DLD1 (cell line): ENCODE measurements at regions not wholly inside any gene's neighbourhood (a gene's known extent, or its start where the extent isn't known, plus 50 kb on each side); places are given as distances from the start of the nearest gene placed in this dataset.

Experiments used
- in situ Hi-C: cut with HindIII; loops from 2 replicates; pipeline ENCODE4 v1.10.0; 2017; ENCODE audit warnings: low sequenced_read_pairs

DNA sequence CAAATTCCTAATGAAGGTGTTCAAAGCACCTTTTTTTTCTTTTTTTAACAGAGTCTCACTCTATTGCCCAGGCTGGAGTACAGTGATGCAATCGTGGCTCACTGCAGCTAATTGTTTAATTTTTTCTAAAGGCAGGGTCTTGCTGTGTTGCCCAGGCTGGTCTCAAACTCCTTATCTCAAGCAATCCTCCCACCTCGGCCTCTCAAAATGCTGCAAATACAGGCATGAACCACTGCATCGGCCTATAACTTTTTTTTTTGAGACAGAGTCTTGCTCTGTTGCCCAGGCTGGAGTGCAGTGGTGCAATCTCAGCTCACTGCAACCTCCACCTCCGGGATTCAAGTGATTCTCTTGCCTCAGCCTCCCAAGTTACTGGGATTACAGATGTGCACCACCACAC is 113.9 kb upstream of the CXADR start:
- in situ Hi-C loops = loop anchor here (25.0 kb wide), 1 partner anchor 163 kb away; no protein-coding TSS in a partner anchor

DNA sequence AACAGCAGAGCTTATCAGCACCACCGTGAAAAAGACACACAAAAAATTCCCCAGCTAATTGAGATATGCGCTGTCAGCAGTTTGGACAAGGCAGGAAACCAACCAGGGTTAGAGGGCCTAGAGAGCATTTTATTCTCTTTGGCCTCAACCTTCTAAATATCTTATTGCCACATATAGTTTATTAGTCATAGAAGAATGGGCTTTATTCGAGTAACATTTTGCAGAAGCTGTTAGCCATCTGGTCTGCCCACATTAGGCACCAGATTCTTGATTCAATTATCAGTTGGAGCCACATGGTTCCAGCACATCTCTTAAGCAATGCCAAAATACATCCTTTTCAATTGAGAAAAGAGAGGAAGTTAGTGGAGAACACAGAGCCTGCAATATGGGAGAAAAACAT is 109.9 kb upstream of the CXADR start:
- in situ Hi-C loops = no loop called here

GRCh38 chr21:17406202-17406601 is 106.6 kb upstream of the CXADR start:
- in situ Hi-C loops = no loop called here

- in situ Hi-C loops = no loop called here
Measured at GRCh38 chr21:17414766-17415165, 98.1 kb upstream of the CXADR start.

- in situ Hi-C loops = no loop called here
Measured at GRCh38 chr21:17416139-17416538, 96.7 kb upstream of the CXADR start.

DNA sequence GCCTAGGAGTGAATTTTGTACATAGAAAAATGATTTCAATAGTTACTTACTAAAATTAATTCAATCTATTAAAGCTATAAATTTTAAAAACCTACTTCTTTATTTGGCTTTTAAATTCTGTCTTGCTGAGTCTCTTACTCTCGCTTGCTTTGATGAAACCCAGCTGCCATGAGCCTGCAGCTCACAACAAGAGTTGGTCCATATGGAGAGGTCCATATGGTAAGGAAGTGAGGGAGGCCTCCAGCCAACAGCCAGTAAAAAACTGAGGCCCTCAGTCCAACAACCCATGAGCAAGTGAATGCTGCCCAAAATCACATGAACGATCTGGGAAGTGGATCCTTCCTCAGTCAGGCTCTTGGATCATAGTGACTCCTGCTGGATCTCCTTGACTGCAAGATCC is 89.9 kb upstream of the CXADR start:
- in situ Hi-C loops = no loop called here

DNA sequence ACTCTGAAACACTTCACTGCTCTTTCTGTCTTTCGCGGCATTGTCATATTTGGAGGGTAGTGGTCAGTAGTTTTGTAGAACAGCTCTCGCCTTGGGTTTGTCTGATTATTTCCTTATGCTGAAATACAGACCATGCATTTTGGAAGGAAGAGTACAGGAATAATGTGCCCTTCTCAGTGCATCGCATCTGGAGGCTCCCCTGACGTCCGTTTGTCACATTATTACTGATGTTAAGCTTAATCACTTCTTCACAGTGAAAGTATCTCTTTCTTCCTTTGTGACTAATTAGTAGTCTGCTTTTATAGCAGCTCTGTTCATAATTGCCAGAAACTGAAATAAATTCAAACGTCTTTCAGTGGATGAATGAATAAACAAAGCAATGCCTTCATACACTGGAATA is 85.7 kb upstream of the CXADR start:
- in situ Hi-C loops = no loop called here

DNA sequence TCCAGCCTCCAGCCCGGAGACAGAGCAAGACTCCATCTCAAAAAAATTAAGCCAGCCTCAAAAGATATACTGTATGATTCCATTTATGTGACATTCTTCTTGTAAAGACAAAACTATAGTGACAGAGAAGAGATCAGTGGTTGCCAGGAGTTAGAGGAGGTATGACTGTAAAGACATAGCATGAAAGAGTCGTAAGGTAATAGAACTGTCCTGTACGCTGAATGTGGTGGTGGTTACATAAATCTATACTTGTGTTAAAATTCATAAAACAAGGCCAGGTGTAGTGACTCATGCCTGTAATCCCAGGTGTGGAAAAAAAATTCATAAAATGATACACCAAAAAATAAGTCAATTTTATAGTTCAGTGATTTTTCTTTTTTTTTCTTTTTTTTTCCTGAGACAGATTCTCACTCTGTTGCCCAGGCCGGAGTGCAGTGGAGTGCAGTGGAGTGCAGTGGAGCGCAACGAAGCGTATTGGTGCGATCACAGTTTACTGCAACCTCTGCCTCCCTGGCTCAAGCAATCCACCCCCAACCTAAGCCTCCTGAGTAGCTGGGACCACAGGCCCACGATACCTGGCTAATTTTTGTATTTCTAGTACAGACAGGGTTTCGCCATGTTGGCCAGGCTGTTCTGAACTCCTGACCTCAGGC is 84.9 kb upstream of the CXADR start:
- in situ Hi-C loops = no loop called here

GRCh38 chr21:17428484-17428869 is 84.4 kb upstream of the CXADR start:
- in situ Hi-C loops = no loop called here

- in situ Hi-C loops = no loop called here
Measured at GRCh38 chr21:17428980-17429379, 83.9 kb upstream of the CXADR start.

- in situ Hi-C loops = no loop called here
Measured at GRCh38 chr21:17429936-17430335, 82.9 kb upstream of the CXADR start.

- in situ Hi-C loops = no loop called here
Measured at GRCh38 chr21:17432732-17433057, 80.1 kb upstream of the CXADR start.

DNA sequence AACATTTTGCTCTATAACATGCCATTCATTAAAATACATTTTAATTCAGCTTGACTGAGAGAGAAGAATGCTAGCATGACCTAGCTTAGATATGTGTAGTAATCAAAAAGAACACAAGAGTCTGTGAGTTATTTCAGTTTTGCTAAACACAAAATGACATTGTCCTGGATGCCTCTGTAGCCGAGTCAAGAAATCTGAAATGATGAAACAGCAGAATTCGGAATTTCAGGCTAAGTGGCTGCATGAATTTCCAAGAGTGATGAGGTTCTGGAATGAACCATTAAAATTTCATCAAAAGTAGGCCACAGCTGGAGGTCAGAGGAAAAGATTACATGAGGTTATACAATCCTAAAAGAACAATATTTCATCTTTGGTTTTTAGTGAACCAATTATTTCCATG is 79.1 kb upstream of the CXADR start:
- in situ Hi-C loops = no loop called here

DNA sequence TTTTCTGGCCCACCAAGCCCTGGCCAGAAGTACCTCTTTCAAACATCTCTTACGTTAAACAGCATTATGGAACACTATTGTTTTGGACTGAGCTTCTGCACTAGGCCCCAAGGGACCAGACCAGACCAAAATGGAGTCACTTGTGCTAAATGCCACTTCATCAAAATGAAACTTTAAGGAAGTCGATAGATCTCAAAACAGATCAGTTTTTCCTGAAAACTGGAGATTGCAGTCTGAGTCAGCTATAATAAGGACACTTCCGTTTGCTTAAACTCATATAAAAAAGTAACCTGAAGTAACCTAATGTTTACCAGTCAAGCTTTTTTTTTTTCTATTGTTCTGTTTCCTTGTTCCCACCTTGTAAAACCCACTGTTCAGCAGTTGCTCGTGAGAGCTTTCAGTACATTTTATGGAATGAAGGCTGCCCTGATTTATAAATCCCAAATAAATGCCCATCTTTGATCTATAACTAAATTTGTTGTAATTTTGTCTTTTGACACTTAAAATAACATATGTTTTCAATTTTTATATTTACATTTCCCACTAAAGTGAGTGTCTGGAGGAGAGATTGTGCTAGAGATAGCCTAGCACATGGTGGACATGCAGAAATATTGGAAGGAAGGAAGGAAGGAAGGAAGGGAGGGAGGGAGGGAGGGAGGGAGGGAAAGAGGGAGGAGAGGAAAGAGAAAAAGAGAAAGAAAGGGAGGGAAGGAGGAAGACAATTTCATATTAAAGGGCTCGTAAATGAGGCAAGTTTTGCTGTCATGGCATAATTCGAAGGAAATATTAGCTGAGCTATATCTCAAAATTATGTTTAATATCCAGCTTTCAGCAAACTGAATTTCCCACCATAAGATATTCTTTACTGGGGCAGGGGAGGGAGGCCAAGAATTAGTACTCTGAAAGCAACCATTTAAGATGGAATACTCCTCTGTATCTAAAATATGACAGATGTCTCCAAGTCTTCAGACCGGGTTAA is 77.0 kb upstream of the CXADR start:
- in situ Hi-C loops = no loop called here

DNA sequence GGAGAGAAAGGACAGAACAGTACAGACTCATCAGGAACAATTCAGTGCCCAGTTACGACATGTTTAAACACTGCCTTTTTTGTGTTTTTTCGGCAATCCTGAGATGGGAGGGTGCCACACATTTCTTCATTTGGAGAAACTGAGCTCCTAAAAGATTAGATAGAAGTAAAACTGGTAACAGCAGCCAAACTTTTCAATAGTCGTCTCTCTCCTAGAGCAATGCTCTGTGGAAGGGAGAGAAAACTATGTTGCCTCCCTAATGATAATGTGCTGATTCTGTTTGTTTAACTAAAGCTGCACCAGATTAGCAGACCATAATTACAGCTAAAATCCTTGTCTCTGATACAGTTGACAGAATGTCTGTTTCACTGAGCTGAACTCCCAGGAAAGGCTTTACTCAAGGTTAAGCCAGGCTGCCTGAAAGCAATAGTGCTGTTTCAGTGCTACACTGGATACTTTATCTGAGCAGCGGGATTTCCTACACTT is 76.2 kb upstream of the CXADR start:
- in situ Hi-C loops = no loop called here

GRCh38 chr21:17438635-17439034 is 74.2 kb upstream of the CXADR start:
- in situ Hi-C loops = no loop called here

- in situ Hi-C loops = no loop called here
Measured at GRCh38 chr21:17440969-17441368, 71.9 kb upstream of the CXADR start.

GRCh38 chr21:17441370-17441769 is 71.5 kb upstream of the CXADR start:
- in situ Hi-C loops = no loop called here

GRCh38 chr21:17442165-17442564 is 70.7 kb upstream of the CXADR start:
- in situ Hi-C loops = no loop called here

DNA sequence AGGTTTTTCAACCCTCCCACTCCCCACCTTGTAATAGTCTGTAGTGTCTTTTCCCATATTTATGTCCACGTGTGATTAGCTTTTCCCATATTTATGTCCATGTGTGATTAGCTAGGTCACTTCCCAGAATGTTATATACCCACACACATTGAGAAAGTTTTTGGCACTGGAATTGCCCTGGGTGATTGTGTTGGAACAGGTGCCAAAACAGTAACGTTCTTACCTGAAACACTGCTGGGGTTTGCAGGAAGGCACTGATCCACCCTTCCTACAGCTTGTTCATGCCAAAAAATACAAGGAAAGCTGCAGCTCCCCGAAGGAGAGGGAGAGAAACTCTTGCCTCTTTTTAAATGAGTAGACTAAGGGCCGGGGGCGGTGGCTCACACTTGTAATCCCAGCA is 68.0 kb upstream of the CXADR start:
- in situ Hi-C loops = no loop called here

DNA sequence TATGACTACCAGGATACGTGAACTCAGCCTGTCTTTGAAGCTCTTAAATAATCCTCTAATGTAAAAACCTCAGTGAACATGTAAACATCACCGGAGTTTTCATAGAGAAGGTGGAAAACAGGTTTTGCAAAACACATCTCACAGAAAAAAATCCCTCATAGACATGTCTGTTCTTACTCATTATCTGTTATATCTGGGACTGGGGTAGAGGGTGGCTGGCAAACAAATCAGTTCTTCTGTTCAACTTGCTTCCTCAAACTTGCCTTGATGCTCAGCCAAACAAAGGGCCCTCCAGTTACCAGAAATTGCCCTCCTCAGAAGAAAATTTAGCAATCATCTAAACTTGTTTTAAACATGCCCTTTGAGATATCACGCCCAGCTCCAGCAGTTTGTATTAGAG is 66.1 kb upstream of the CXADR start:
- in situ Hi-C loops = no loop called here

- in situ Hi-C loops = no loop called here
Measured at GRCh38 chr21:17449701-17450100, 63.1 kb upstream of the CXADR start.
